ENCODE measurements at regions not wholly inside any gene's neighbourhood (a gene's known extent, or its start where the extent isn't known, plus 50 kb on each side); places are given as distances from the start of the nearest gene placed in this dataset.
"Not testable (repeated sequence)": the region's sequence is repeated elsewhere in the genome, so short reads cannot be mapped to it uniquely, and the experiment has no call there.

GRCh38 chr2:125418483-125418882, 1237.5 kb upstream of the GYPC start (continued):
- TF ChIP-seq PKNOX1 (IDR thresholded peaks at IDR 0.05): no peak
- no peak for TF ChIP-seq POLR2A (IDR thresholded peaks at IDR 0.05; ENCODE audit: low read depth, low read length)
- TF ChIP-seq MTA3 (IDR thresholded peaks at IDR 0.05; ENCODE audit: borderline replicate concordance, low read length): no peak
- TF ChIP-seq BACH1 (IDR thresholded peaks at IDR 0.05; ENCODE audit: borderline replicate concordance): no peak

- RAD21 ChIA-PET (ENCODE audit: unreplicated experiment); DNase-seq (ENCODE audit: low read depth, low spot score); SMC1A ChIA-PET (ENCODE audit: uncharacterized antibody, unreplicated experiment); H4K20me1 ChIP-seq (ENCODE audit: control insufficient read depth, insufficient read depth); H3K36me3 ChIP-seq (ENCODE audit: control insufficient read depth in 2 of 2, insufficient read depth in 2 of 2, low read length in 1 of 2); in situ Hi-C loops (cut with MboI); CTCF ChIA-PET; H3K27me3 ChIP-seq (replicated peaks in 1 of 2; ENCODE audit: control insufficient read depth in 2 of 2, insufficient read depth in 2 of 2, low read length in 1 of 2); ATAC-seq; H3K4me3 ChIP-seq; H3K9me3 ChIP-seq (replicated peaks; ENCODE audit: control insufficient read depth, insufficient read depth, low read length); intact Hi-C loops (cut with micrococcal nuclease; ENCODE audit: unreplicated experiment); H3K4me1 ChIP-seq (ENCODE audit: control insufficient read depth, insufficient read depth, low read length); H3K9ac ChIP-seq (ENCODE audit: control insufficient read depth, insufficient read depth, low read length); H2AFZ ChIP-seq (ENCODE audit: control insufficient read depth, low read depth, low read length); BruUV-seq (replicated peaks); FAIRE-seq; H3K79me2 ChIP-seq (ENCODE audit: control insufficient read depth, insufficient read depth, low read length); H3K27ac ChIP-seq (ENCODE audit: control insufficient read depth, insufficient read depth); H3K4me2 ChIP-seq (ENCODE audit: control insufficient read depth, insufficient read depth); POLR2A ChIA-PET: not testable (repeated sequence)
- 89% methylated on average over 19 of the region's 32 CpGs for WGBS (ENCODE audit: insufficient coverage, insufficient replicate concordance, low lambda C conversion rate, missing lambda C conversion rate)
These were observed 1233.7 kb upstream of the GYPC start for GRCh38 chr2:125422198-125422770.

GRCh38 chr2:125424266-125424785, 1231.6 kb upstream of the GYPC start:
- no peak overlapping the region for H3K9ac ChIP-seq (ENCODE audit: control insufficient read depth, insufficient read depth, low read length)
- in situ Hi-C loops (cut with MboI): no loop called here
- H2AFZ ChIP-seq (ENCODE audit: control insufficient read depth, low read depth, low read length): no peak overlapping the region
- TF ChIP-seq TBL1XR1 (IDR thresholded peaks at IDR 0.05; ENCODE audit: low read depth, low read length) (no peak), JUNB (IDR thresholded peaks at IDR 0.05) (no peak), CREB1 (IDR thresholded peaks at IDR 0.05; ENCODE audit: low read depth) (no peak), NR2C2 (IDR thresholded peaks at IDR 0.05; ENCODE audit: borderline replicate concordance, control insufficient read depth, insufficient read length, low read depth) (no peak), LARP7 (IDR thresholded peaks at IDR 0.05) (no peak), TAF1 (IDR thresholded peaks at IDR 0.05; ENCODE audit: borderline replicate concordance, low read depth, low read length) (no peak), SIX5 (IDR thresholded peaks at IDR 0.05; ENCODE audit: low read depth, low read length, severe bottlenecking) (no peak), IKZF2 (IDR thresholded peaks at IDR 0.05) (no peak), USF2 (IDR thresholded peaks at IDR 0.05; ENCODE audit: borderline replicate concordance, low read depth, low read length) (no peak), SUPT20H (IDR thresholded peaks at IDR 0.05; ENCODE audit: borderline replicate concordance, control insufficient read depth, low read depth, low read length) (no peak), RB1 (IDR thresholded peaks at IDR 0.05; ENCODE audit: borderline replicate concordance) (no peak), YY1 (IDR thresholded peaks at IDR 0.05; ENCODE audit: low read depth, low read length) (no peak), ZNF622 (IDR thresholded peaks at IDR 0.05) (no peak)
- DNase-seq (ENCODE audit: low read depth, low spot score) (no peak), ATAC-seq (no peak), FAIRE-seq (no peak)
- no peaks in the 10 kb centered on the region for H3K79me2 ChIP-seq (ENCODE audit: control insufficient read depth, insufficient read depth, low read length)
- ChIA-PET SMC1A (ENCODE audit: uncharacterized antibody, unreplicated experiment) (interaction anchor here (2.0 kb wide), 1 partner anchor 12 kb away, joined by 9 read pairs; no protein-coding TSS in a partner anchor), RAD21 (ENCODE audit: unreplicated experiment) (interaction anchor here (1.6 kb wide), 1 partner anchor 27 kb away, joined by 3 read pairs; no protein-coding TSS in a partner anchor), POLR2A (no interaction called here), CTCF (no interaction called here)
- no peaks in the 10 kb centered on the region for H3K27me3 ChIP-seq (replicated peaks in 1 of 2; ENCODE audit: control insufficient read depth in 2 of 2, insufficient read depth in 2 of 2, low read length in 1 of 2)
- H3K4me2 ChIP-seq (ENCODE audit: control insufficient read depth, insufficient read depth): no peak overlapping the region
- H3K4me1 ChIP-seq (ENCODE audit: control insufficient read depth, insufficient read depth, low read length): no peaks in the 10 kb centered on the region
- intact Hi-C loops (cut with micrococcal nuclease; ENCODE audit: unreplicated experiment): no loop called here
- H3K36me3 ChIP-seq (ENCODE audit: control insufficient read depth in 2 of 2, insufficient read depth in 2 of 2, low read length in 1 of 2): no peaks in the 10 kb centered on the region
- no peaks in the 10 kb centered on the region for H4K20me1 ChIP-seq (ENCODE audit: control insufficient read depth, insufficient read depth)
- H3K27ac ChIP-seq (ENCODE audit: control insufficient read depth, insufficient read depth): no peak overlapping the region
- BruUV-seq (replicated peaks): no TSS peak
- no peak overlapping the region for H3K4me3 ChIP-seq
- 0% methylated on average over 1 of the region's 1 CpG for WGBS (ENCODE audit: insufficient coverage, insufficient replicate concordance, low lambda C conversion rate, missing lambda C conversion rate)
- no peaks in the 10 kb centered on the region for H3K9me3 ChIP-seq (replicated peaks; ENCODE audit: control insufficient read depth, insufficient read depth, low read length)

Measured in GM12878 (cell line).